ENCODE measurements at regions not wholly inside any gene's neighbourhood (a gene's known extent, or its start where the extent isn't known, plus 50 kb on each side); places are given as distances from the start of the nearest gene placed in this dataset.

- no peak for TF ChIP-seq ZBTB33 (IDR thresholded peaks at IDR 0.05)
- TF ChIP-seq FOXA2 (IDR thresholded peaks at IDR 0.05) = no peak
- no peak for TF ChIP-seq RXRA (IDR thresholded peaks at IDR 0.05)
Measured at GRCh38 chr11:97361812-97362378, 972.1 kb downstream of the JRKL start (continued).

GRCh38 chr11:97363331-97363730 lies 973.5 kb downstream of the JRKL start:
- peaks cover 0 to 4% (median under 1%) of the 10 kb centered on the region in 4 donors for H3K9me3 ChIP-seq (ENCODE audit: control insufficient read depth in 4 of 4, low read length in 3 of 4)
- peaks cover 0 to 3% (median 0%) of the 10 kb centered on the region in 4 donors for H3K27me3 ChIP-seq (ENCODE audit: control insufficient read depth in 4 of 4, insufficient read depth in 4 of 4, low read length in 3 of 4)
- TF ChIP-seq RAD21 (IDR thresholded peaks at IDR 0.05) (no peak), EGR1 (IDR thresholded peaks at IDR 0.05; ENCODE audit: low read depth in 2 of 2) (no peak), YY1 (IDR thresholded peaks at IDR 0.05) (no peak), JUND (IDR thresholded peaks at IDR 0.05) (no peak), HNF4G (IDR thresholded peaks at IDR 0.05) (no peak), ATF3 (IDR thresholded peaks at IDR 0.05) (no peak), REST (IDR thresholded peaks at IDR 0.05) (no peak), ZBTB33 (IDR thresholded peaks at IDR 0.05) (no peak), NR2F2 (IDR thresholded peaks at IDR 0.05) (no peak), RXRA (IDR thresholded peaks at IDR 0.05) (no peak), FOXA2 (IDR thresholded peaks at IDR 0.05) (no peak), CTCF (IDR thresholded peaks at IDR 0.05; ENCODE audit: low read depth, low read length, missing input control) (no peak), FOXA1 (IDR thresholded peaks at IDR 0.05) (no peak), GABPA (IDR thresholded peaks at IDR 0.05 in 1 of 2, conservative IDR thresholded peaks at IDR 0.05 in 1 of 2) (no peak)
- no peaks in the 10 kb centered on the region for H3K36me3 ChIP-seq (ENCODE audit: control insufficient read depth in 4 of 4, insufficient read depth in 3 of 4, low read depth in 1 of 4, low read length in 3 of 4)
- no peak overlapping the region for H3K27ac ChIP-seq (ENCODE audit: low read depth in 1 of 2, low read length in 2 of 2)
- DNase-seq (ENCODE audit: low spot score) = no peak
- no peak overlapping the region for H3K4me3 ChIP-seq (ENCODE audit: low read depth in 1 of 3, low read length in 3 of 3)
- no peak overlapping the region for H3K9ac ChIP-seq (ENCODE audit: low read depth in 1 of 2, low read length in 2 of 2)
- no peaks in the 10 kb centered on the region for H3K4me1 ChIP-seq (ENCODE audit: control insufficient read depth in 4 of 4, insufficient read depth in 4 of 4, low read length in 3 of 4)
